Fibroblast of lung (primary cell): ENCODE measurements at regions not wholly inside any gene's neighbourhood (a gene's known extent, or its start where the extent isn't known, plus 50 kb on each side); places are given as distances from the start of the nearest gene placed in this dataset.
"Not testable (repeated sequence)": the region's sequence is repeated elsewhere in the genome, so short reads cannot be mapped to it uniquely, and the experiment has no call there.

Experiments
- DNase-seq, 2 donors: peaks; one replicate each; pipeline versions ENCODE4 v3.0.0 to v3.0.0-alpha.2; 2010; ENCODE audit warnings: low read depth in 2 of 2
- H2AFZ ChIP-seq: 2 replicates; pipeline ENCODE4 v1.5.1; 2012; ENCODE audit warnings: low read length, control low read depth, inconsistent platforms
- H3K27ac ChIP-seq: 2 replicates; pipeline ENCODE4 v1.5.1; 2011; ENCODE audit warnings: low read length, control low read depth; ENCODE audit not compliant: insufficient read depth
- H3K27me3 ChIP-seq: 2 replicates; pipeline ENCODE4 v1.5.1; 2011; ENCODE audit warnings: mild to moderate bottlenecking, low read length; ENCODE audit not compliant: control insufficient read depth, insufficient read depth
- H3K36me3 ChIP-seq: 2 replicates; pipeline ENCODE4 v1.5.1; 2011; ENCODE audit warnings: low read length; ENCODE audit not compliant: control insufficient read depth, insufficient read depth
- H3K4me1 ChIP-seq: 2 replicates; pipeline ENCODE4 v1.5.1; 2011; ENCODE audit warnings: low read length; ENCODE audit not compliant: control insufficient read depth, insufficient read depth; ENCODE audit errors: extremely low read depth
- H3K4me2 ChIP-seq: 2 replicates; pipeline ENCODE4 v1.5.1; 2011; ENCODE audit warnings: low read length, control low read depth; ENCODE audit not compliant: insufficient read depth; ENCODE audit errors: extremely low read depth
- H3K4me3 ChIP-seq, 4 experiments: fragments of 200-600 bp in 1 of 4; sonication (generic) in 1 of 4; replicated peaks in 1 of 4; 2 replicates each; pipeline ENCODE4 v1.5.1; 2011 to 2016; ENCODE audit warnings: low read length in 4 of 4, low read depth in 3 of 4, mild to moderate bottlenecking in 3 of 4, control low read depth in 2 of 4, inconsistent platforms in 1 of 4, mixed read lengths in 1 of 4; ENCODE audit not compliant: insufficient read depth in 1 of 4; ENCODE audit errors: control extremely low read depth in 1 of 4
- H3K79me2 ChIP-seq: 2 replicates; pipeline ENCODE4 v1.5.1; 2012; ENCODE audit warnings: mild to moderate bottlenecking, low read length, inconsistent platforms; ENCODE audit not compliant: control insufficient read depth, insufficient read depth
- H3K9ac ChIP-seq: 2 replicates; pipeline ENCODE4 v1.5.1; 2011; ENCODE audit warnings: mild to moderate bottlenecking, low read length, control low read depth; ENCODE audit not compliant: insufficient read depth
- H3K9me3 ChIP-seq: 2 replicates; pipeline ENCODE4 v1.5.1; 2012; ENCODE audit warnings: low read depth, low read length; ENCODE audit not compliant: control insufficient read depth, insufficient read depth
- H4K20me1 ChIP-seq: 2 replicates; pipeline ENCODE4 v1.5.1; 2011; ENCODE audit warnings: low read length; ENCODE audit not compliant: control insufficient read depth, insufficient read depth; ENCODE audit errors: extremely low read depth
- EZH2 ChIP-seq: IDR thresholded peaks from 2 replicates; pipeline ENCODE4 v1.5.1; 2012; ENCODE audit warnings: low read length, control low read depth, mild to moderate bottlenecking; ENCODE audit errors: missing control alignments
- TF ChIP-seq, protein P1 (sequence below), 2 donors: IDR thresholded peaks in 1 of 2; conservative IDR thresholded peaks in 1 of 2; 1 replicate in 1 of 2; 2 replicates in 1 of 2; pipeline ENCODE4 v1.5.1; 2011 to 2012; ENCODE audit warnings: low read length in 2 of 2, control low read depth in 1 of 2, inconsistent platforms in 1 of 2, low read depth in 1 of 2, mild to moderate bottlenecking in 1 of 2

DNA sequence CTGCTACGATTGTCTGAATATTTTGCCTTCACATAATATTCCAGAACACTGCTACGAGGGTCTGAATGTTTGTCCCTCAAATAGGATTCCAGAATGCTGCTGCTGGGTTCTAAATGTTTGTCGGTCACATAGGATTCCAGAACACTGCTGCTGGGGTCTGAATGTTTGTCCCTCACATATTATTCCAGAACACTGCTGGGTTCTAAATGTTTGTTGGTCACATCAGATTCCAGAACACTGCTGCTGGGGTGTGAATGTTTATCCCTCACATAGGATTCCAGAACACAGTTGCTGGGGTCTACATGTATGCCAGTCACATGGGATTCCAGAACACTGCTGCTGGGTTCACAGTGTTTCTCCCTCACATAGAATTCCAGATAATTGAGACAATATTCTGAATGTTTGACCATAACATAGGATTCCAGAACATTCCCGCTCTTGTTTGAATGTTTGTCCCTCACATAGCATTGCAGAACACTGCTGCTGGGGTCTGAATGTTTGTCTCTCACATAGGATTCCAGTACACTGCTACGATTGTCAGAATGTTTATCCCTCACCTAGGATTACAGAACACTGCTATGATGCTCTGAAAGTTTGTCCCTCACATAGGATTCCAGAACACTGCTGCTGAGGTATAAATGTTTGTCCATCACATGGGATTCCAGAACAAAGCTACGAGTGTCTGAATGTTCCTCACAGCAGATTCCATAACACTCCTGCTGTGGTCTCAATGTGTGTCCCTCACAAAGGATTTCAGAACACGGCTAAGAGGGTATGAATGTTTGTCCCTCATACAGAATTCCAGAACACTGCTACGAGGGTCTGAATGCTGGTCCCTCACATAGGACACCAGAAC lies 201.8 kb downstream of the FOXD4L6 start:
- Histone ChIP-seq H2AFZ (no peak overlapping the region), H3K9ac (no peak overlapping the region), H3K27me3 (no peaks in the 10 kb centered on the region), H3K36me3 (no peaks in the 10 kb centered on the region), H3K27ac (no peak overlapping the region), H3K9me3 (no peaks in the 10 kb centered on the region), H3K79me2 (no peaks in the 10 kb centered on the region), H3K4me3 (no peak overlapping the region), H4K20me1 (no peaks in the 10 kb centered on the region), H3K4me1 (no peaks in the 10 kb centered on the region), H3K4me2 (no peak overlapping the region)
- TF ChIP-seq, protein P1, sequence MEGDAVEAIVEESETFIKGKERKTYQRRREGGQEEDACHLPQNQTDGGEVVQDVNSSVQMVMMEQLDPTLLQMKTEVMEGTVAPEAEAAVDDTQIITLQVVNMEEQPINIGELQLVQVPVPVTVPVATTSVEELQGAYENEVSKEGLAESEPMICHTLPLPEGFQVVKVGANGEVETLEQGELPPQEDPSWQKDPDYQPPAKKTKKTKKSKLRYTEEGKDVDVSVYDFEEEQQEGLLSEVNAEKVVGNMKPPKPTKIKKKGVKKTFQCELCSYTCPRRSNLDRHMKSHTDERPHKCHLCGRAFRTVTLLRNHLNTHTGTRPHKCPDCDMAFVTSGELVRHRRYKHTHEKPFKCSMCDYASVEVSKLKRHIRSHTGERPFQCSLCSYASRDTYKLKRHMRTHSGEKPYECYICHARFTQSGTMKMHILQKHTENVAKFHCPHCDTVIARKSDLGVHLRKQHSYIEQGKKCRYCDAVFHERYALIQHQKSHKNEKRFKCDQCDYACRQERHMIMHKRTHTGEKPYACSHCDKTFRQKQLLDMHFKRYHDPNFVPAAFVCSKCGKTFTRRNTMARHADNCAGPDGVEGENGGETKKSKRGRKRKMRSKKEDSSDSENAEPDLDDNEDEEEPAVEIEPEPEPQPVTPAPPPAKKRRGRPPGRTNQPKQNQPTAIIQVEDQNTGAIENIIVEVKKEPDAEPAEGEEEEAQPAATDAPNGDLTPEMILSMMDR (conservative IDR thresholded peaks at IDR 0.05 in 1 of 2, IDR thresholded peaks at IDR 0.05 in 1 of 2; ENCODE audit: low read depth in 1 of 2, low read length in 2 of 2), result no peak
- no peak for TF ChIP-seq EZH2
- DNase-seq, result no peak

DNA sequence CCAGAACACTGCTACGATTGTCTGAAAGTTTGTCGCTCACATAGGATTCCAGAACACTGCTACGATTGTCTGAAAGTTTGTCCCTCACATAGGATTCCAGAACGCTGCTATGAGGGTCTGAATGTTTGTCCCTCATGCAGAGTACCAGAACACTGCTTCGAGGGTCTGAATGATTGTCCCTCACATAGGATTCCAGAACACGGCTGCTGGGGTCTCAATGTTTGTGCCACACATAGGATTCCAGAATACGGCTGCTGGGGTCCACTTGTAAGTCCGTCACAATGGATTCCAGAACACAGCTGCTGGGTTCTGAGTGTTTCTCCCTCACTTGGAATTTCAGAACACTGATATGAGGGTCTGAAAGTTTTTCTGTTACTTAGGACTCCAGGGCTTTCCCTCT lies 203.3 kb downstream of the FOXD4L6 start:
- Histone ChIP-seq H3K9ac (no peak overlapping the region), H3K4me2 (no peak overlapping the region), H3K9me3 (no peaks in the 10 kb centered on the region), H2AFZ (no peak overlapping the region), H3K79me2 (no peaks in the 10 kb centered on the region), H3K27me3 (no peaks in the 10 kb centered on the region), H3K27ac (no peak overlapping the region), H3K4me3 (no peak overlapping the region), H4K20me1 (no peaks in the 10 kb centered on the region), H3K36me3 (no peaks in the 10 kb centered on the region), H3K4me1 (no peaks in the 10 kb centered on the region)
- no peak for TF ChIP-seq EZH2
- TF ChIP-seq, protein P1 (conservative IDR thresholded peaks at IDR 0.05 in 1 of 2, IDR thresholded peaks at IDR 0.05 in 1 of 2; ENCODE audit: low read depth in 1 of 2, low read length in 2 of 2), result no peak
- no peak for DNase-seq

DNA sequence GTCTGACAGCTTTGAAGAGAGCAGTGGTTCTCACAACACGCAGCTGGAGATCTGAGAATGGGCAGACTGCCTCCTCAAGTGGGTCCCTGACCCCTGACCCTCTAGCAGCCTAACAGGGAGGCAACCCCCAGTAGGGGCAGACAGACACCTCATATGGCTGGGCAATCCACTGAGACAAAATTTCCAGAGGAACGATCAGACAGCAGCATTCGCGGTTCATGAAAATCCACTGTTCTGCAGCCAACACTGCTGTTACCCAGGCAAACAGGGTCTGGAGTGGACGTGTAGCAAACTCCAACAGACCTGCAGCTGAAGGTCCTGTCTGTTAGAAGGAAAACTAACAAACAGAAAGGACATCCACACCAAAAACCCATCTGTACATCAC lies 212.1 kb downstream of the FOXD4L6 start:
- H3K9me3 ChIP-seq, H3K27me3 ChIP-seq, H3K36me3 ChIP-seq, H3K79me2 ChIP-seq, H3K9ac ChIP-seq, H4K20me1 ChIP-seq, DNase-seq, H3K4me2 ChIP-seq, H3K4me1 ChIP-seq, H3K27ac ChIP-seq, H3K4me3 ChIP-seq, H2AFZ ChIP-seq: not testable (repeated sequence)

DNA sequence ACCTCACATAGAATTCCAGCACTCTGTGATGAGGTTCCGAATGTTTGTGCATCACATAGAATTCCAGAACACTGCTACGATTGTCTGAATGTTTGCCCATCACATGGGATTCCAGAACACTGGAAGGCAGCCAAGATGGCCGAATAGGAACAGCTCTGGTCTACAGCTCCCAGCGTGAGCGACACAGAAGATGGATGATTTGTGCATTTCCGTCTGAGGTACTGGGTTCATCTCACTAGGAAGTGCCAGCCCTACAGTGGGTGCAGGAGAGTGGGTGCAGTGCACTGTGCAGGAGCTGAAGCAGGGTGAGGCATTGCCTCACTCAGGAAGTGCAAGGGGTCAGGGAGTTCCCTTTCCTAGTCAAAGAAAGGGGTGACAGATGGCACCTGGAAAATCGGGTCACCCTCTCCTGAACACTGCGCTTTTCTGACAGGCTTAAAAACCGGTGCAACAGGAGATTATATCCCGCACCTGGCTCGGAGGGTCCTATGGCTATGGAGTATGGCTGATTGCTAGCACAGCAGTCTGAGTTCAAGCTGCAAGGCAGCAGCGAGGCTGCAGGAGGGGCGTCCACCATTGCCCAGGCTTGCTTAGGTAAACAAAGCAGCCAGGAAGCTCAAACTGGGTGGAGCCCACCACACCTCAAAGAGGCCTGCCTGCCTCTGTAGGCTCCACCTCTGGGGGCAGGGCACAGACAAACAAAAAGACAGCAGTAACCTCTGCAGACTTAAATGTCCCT lies 212.7 kb downstream of the FOXD4L6 start:
- not testable (repeated sequence) for H3K4me3 ChIP-seq, H3K9me3 ChIP-seq, H3K4me1 ChIP-seq, H3K4me2 ChIP-seq, H3K36me3 ChIP-seq, H3K79me2 ChIP-seq, H3K27me3 ChIP-seq, H4K20me1 ChIP-seq, H3K9ac ChIP-seq, DNase-seq, H3K27ac ChIP-seq, H2AFZ ChIP-seq
